Hindlimb muscle (tissue), 1 donor: ENCODE measurements at regions not wholly inside any gene's neighbourhood (a gene's known extent, or its start where the extent isn't known, plus 50 kb on each side); places are given as distances from the start of the nearest gene placed in this dataset.

Experiments used
- DNase-seq: peaks from one replicate; pipeline ENCODE4 v3.0.0-alpha.2; 2013

- no peak for DNase-seq
Observed at GRCh38 chr9:38119560-38120236, 50.7 kb upstream of the SHB start.

GRCh38 chr9:38118862-38119438, 49.9 kb upstream of the SHB start:
- DNase-seq, result no peak
